Caco-2 (cell line): ENCODE measurements at regions not wholly inside any gene's neighbourhood (a gene's known extent, or its start where the extent isn't known, plus 50 kb on each side); places are given as distances from the start of the nearest gene placed in this dataset.

ENCODE experiments used
- BruUV-seq: library from RNA; stranded (reverse); fragments of 400-500 nt; replicated peaks from 2 replicates; lab custom pipeline; 2021; lab: Mats Ljungman, UMichigan
- CTCF ChIA-PET: fragments of 300-600 bp; sonication (Branson Sonifier 250); formaldehyde crosslinking; loops from one replicate; lab custom pipeline; 2022; ENCODE audit warnings: antibody characterized with exemption; lab: Charles Lee
- POLR2A ChIA-PET: fragments of 300-600 bp; sonication (Branson Sonifier 250); formaldehyde crosslinking; loops from one replicate; lab custom pipeline; 2022; ENCODE audit warnings: antibody characterized with exemption; lab: Charles Lee
- DNase-seq, 2 experiments: peaks; one replicate each; pipeline versions ENCODE4 v3.0.0 to v3.0.0-alpha.2; 2020 to 2022
- H3K27me3 ChIP-seq: replicated peaks from 2 replicates; pipeline ENCODE4 v1.6.0; 2011; ENCODE audit warnings: low read length; ENCODE audit not compliant: control insufficient read depth, insufficient read depth
- H3K36me3 ChIP-seq: 2 replicates; pipeline ENCODE4 v1.5.1; 2011; ENCODE audit warnings: low read length; ENCODE audit not compliant: control insufficient read depth, insufficient read depth
- H3K4me1 ChIP-seq: fragments of 250-450 bp; sonication (Bioruptor Pico); 2 replicates; pipeline ENCODE4 v1.5.1; 2020; ENCODE audit warnings: mild to moderate bottlenecking
- H3K4me3 ChIP-seq: 2 replicates; pipeline ENCODE4 v1.5.1; 2011; ENCODE audit warnings: low read depth, mild to moderate bottlenecking, control low read depth, low read length
- H3K9me3 ChIP-seq: fragments of 250-450 bp; sonication (Bioruptor Pico); 2 replicates; pipeline ENCODE4 v1.5.1; 2020; ENCODE audit warnings: mild to moderate bottlenecking, moderate library complexity
- H3K27ac Mint-ChIP-seq: one replicate; pipeline ENCODE4 v1.8.0; 2022; ENCODE audit warnings: mixed read lengths; ENCODE audit not compliant: unreplicated experiment
- H3K27me3 Mint-ChIP-seq: one replicate; pipeline ENCODE4 v1.8.0; 2022; ENCODE audit warnings: mixed read lengths; ENCODE audit not compliant: insufficient read depth, unreplicated experiment
- H3K36me3 Mint-ChIP-seq: one replicate; pipeline ENCODE4 v1.8.0; 2022; ENCODE audit warnings: mild to moderate bottlenecking, mixed read lengths; ENCODE audit not compliant: insufficient read depth, unreplicated experiment
- H3K4me1 Mint-ChIP-seq: one replicate; pipeline ENCODE4 v1.8.0; 2022; ENCODE audit warnings: low read depth, mixed read lengths; ENCODE audit not compliant: unreplicated experiment
- H3K4me3 Mint-ChIP-seq: one replicate; pipeline ENCODE4 v1.8.0; 2022; ENCODE audit warnings: mild to moderate bottlenecking, moderate library complexity, mixed read lengths; ENCODE audit not compliant: unreplicated experiment
- H3K9me3 Mint-ChIP-seq: one replicate; pipeline ENCODE4 v1.8.0; 2022; ENCODE audit warnings: mixed read lengths; ENCODE audit not compliant: unreplicated experiment
- CTCF ChIP-seq, 2 experiments: fragments of 200-600 bp in 1 of 2; IDR thresholded peaks; 1 replicate in 1 of 2; 2 replicates in 1 of 2; pipeline versions ENCODE4 v1.5.1 to v1.8.0; 2011 to 2022; ENCODE audit warnings: antibody characterized with exemption in 1 of 2, control low read depth in 1 of 2, inconsistent platforms in 1 of 2, low read depth in 1 of 2, low read length in 1 of 2, mild to moderate bottlenecking in 1 of 2, moderate library complexity in 1 of 2; ENCODE audit not compliant: insufficient read depth in 1 of 2, severe bottlenecking in 1 of 2, unreplicated experiment in 1 of 2
- intact Hi-C: fragments of 100-400 bp; cut with micrococcal nuclease; formaldehyde crosslinking; loops from one replicate; pipeline ENCODE4 v1.10.0; 2022; ENCODE audit not compliant: unreplicated experiment

DNA sequence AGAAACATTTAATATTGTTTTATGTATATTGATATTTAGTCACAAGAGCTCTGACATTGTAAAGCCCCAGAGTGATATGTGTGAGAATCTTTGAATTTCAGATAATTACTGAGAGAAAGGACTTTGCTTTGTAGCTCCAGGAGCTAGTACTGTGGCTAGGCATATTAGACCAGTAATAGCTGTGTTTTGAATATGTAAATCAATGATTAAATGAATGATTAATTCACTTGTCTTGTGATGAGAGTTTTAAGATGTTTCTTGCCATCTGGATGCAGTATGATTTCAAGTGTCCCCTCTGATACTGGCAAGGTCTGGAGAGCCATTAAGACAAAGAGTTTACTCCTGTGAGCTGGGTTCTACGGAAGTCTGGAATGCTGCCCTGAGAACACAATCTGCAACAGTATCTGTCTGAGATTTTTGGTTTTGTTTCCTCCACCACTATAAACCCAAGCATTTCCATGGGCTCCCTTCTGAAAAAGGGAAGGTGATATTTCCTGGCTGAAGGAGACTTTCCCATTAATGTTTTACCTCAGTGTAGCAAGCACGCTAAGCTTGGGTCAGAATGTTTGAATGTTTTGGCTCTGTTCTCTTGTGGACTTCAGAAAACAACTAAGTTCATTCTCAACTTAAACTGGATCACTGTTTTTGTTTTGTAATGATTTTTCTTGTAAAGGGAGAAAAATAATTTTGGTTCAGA is 61.3 kb upstream of the BICC1 start:
- no peak for TF ChIP-seq CTCF (IDR thresholded peaks at IDR 0.05; ENCODE audit: insufficient read depth in 1 of 2, low read depth in 1 of 2, low read length in 1 of 2, severe bottlenecking in 1 of 2, unreplicated experiment in 1 of 2)
- Mint-ChIP-seq H3K9me3 (peaks cover 13% of the 10 kb centered on the region), H3K36me3 (no peaks in the 10 kb centered on the region), H3K27ac (no peak overlapping the region), H3K4me3 (no peak overlapping the region), H3K27me3 (no peaks in the 10 kb centered on the region), H3K4me1 (peaks cover 7% of the 10 kb centered on the region)
- H3K4me1 ChIP-seq = peaks cover 12% of the 10 kb centered on the region
- no peak overlapping the region for H3K4me3 ChIP-seq
- peaks cover 28% of the 10 kb centered on the region for H3K9me3 ChIP-seq
- no peaks in the 10 kb centered on the region for H3K36me3 ChIP-seq
- DNase-seq = no peak
- ChIA-PET POLR2A (interaction anchor here (0.6 kb wide), 1 partner anchor 196 kb away, joined by 7 read pairs; no protein-coding TSS in a partner anchor), CTCF (no interaction called here)
- no peaks in the 10 kb centered on the region for H3K27me3 ChIP-seq
- intact Hi-C loops = no loop called here
- BruUV-seq = no TSS peak

DNA sequence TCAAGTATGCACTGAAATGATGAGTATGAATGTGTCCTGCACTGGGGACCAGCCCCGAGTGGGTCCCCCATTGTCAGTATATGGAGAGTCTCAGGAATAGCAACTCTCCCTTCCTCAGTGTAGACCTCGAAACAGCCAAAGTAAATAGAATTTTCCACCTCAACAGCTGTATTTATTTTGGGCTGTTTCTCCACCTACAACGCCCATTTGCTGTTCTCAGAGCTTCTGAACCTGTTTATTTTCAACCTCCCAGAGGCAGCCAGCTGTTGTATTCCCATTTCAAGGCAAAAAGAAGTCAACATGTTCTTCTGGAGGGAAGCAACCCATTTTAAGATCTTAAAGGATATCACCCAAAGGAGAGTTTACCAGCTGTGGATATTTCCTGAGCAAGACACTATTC is 59.6 kb upstream of the BICC1 start:
- H3K4me1 Mint-ChIP-seq = peaks cover 7% of the 10 kb centered on the region

GRCh38 chr10:58456179-58456578 is 56.5 kb upstream of the BICC1 start:
- ChIA-PET POLR2A (no interaction called here), CTCF (no interaction called here)
- Mint-ChIP-seq H3K36me3 (no peaks in the 10 kb centered on the region), H3K27me3 (no peaks in the 10 kb centered on the region), H3K9me3 (peaks cover 27% of the 10 kb centered on the region), H3K4me3 (no peak overlapping the region), H3K4me1 (peaks cover 7% of the 10 kb centered on the region), H3K27ac (no peak overlapping the region)
- Histone ChIP-seq H3K36me3 (no peaks in the 10 kb centered on the region), H3K4me1 (peaks cover 12% of the 10 kb centered on the region), H3K27me3 (no peaks in the 10 kb centered on the region), H3K4me3 (no peak overlapping the region), H3K9me3 (peaks cover 26% of the 10 kb centered on the region)
- no TSS peak for BruUV-seq
- no peak for DNase-seq
- intact Hi-C loops = no loop called here
- no peak for TF ChIP-seq CTCF (IDR thresholded peaks at IDR 0.05; ENCODE audit: insufficient read depth in 1 of 2, low read depth in 1 of 2, low read length in 1 of 2, severe bottlenecking in 1 of 2, unreplicated experiment in 1 of 2)

More for the DNA sequence above, 59.6 kb upstream of the BICC1 start:
- H3K27me3 ChIP-seq = no peaks in the 10 kb centered on the region
- ChIA-PET CTCF (interaction anchor here (1.2 kb wide), 1 partner anchor 49 kb away, joined by 3 read pairs; no protein-coding TSS in a partner anchor), POLR2A (no interaction called here)
- intact Hi-C loops = no loop called here
- no peak overlapping the region for H3K4me3 ChIP-seq
- H3K27ac Mint-ChIP-seq = no peak overlapping the region
- H3K36me3 Mint-ChIP-seq = no peaks in the 10 kb centered on the region
- H3K4me1 ChIP-seq = peaks cover 12% of the 10 kb centered on the region
- no TSS peak for BruUV-seq
- H3K27me3 Mint-ChIP-seq = no peaks in the 10 kb centered on the region
- H3K9me3 ChIP-seq = peaks cover 32% of the 10 kb centered on the region
- no peak for DNase-seq
- no peaks in the 10 kb centered on the region for H3K36me3 ChIP-seq
- no peak overlapping the region for H3K4me3 Mint-ChIP-seq
- peaks cover 20% of the 10 kb centered on the region for H3K9me3 Mint-ChIP-seq
- TF ChIP-seq CTCF (IDR thresholded peaks at IDR 0.05; ENCODE audit: insufficient read depth in 1 of 2, low read depth in 1 of 2, low read length in 1 of 2, severe bottlenecking in 1 of 2, unreplicated experiment in 1 of 2) = no peak
